ENCODE measurements at regions not wholly inside any gene's neighbourhood (a gene's known extent, or its start where the extent isn't known, plus 50 kb on each side); places are given as distances from the start of the nearest gene placed in this dataset.

DNA sequence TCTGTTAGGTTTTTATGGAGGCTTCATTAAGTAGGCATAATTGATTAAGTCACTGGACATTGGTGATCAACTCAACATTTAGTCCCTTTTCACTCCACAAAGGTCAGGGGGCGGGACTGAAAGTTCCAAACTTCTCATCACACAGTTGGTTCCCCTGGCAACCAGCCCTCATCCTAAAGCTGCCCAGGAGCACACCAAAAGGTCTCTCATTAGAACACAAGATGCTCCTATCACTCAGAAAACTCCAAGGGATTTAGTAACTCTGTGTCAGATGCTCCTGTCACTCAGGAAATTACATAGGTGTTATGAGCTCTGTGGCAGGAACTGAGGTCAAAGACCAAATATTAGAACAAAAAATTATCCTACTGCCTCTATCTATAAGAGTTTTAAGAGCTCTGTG is 321.5 kb downstream of the OTOL1 start:
- no peak for DNase-seq

DNA sequence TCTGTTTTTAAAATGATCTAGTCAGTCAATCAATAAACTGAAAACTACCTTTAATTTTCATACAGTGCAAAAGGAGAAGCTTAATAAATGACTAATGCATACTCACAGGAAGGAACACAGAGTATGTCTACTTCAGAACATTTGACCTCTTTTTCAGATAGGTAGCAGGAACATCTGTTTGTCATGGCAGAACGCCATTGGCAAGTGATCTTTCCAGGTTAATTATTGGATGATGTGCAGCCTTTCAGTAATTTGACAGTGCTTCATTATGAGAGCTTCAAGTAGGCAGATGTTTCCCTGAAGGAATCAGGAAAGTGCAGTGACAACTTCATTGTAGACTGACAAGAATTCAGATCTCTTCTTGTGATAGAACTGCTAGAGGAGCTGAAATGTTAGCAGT is 325.0 kb downstream of the OTOL1 start:
- no peak for DNase-seq

DNA sequence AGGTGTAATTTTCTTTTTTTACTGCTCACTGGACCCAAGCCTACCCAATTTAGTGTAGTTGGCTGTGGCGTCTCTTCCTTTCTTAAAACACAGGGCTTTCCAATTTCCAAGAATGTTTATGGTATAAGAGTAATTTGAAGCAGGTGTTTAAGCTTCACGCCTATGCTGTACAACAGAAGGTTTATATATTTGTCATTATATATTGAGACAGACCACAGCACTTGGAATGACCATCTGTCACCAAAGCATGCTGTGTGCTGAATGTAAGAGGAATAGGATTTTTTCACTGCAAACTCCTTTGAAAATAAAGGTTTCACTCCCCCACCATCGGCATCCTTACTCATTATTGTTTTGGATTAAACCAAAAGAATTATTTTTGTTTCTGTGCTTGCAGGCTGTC is 325.7 kb downstream of the OTOL1 start:
- DNase-seq = no peak

DNA sequence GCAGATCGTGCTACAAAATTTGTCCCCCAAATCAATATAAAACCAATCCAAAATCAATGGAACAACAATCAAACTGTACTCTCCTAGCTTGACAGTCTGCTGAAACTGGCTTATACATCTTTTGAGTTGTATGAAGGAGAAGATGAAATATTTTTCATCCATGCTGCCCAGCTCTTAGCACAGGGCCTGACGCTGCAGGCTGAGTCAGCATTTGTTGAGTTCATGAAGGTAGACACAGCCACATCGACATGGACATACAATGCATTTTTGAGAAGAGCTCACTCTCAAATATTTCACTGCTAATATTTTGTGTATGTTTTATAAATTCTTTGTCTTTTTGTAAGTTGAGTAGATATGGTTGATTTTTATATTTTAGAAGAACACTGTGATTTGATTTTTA is 327.3 kb downstream of the OTOL1 start:
- no peak for DNase-seq

DNA sequence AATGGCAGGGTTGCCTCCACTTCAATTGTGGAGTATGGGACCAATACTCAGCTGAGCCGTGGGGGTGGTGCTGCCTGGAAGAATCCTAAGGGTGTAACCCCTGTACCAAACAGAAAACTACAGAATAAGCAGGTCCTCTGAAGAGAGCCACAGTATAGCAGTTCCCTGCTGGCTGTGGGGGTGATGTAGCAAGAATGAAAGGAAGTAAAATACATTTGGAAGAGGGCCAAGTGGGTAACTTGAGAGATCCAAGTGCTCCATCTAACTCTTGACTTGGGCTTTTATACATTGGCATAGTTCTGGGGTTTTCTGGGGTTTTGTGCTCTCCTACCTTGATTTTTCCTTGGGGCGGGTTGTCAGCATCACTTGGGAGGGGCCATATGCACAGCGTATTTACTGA is 341.4 kb downstream of the OTOL1 start:
- no peak for DNase-seq

DNA sequence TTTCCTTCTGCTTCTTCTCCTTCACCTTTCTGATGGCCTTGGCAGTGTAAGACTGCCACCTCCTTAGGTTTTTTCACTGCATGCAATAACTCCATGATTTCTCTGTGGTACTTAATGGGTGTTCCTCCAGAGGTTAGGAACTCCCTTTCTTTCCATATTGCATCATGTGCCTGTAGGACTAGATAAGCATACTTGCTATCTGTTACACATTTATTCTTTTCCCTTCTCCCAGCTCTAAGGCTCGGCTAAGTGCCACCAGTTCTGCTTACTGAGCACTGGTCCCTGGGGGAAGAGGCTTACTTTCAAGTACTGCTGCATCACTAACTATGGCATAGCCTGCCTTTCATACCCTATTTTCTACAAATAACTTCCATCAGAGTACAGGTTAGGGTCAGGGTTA is 351.8 kb downstream of the OTOL1 start:
- no peak for DNase-seq

DNA sequence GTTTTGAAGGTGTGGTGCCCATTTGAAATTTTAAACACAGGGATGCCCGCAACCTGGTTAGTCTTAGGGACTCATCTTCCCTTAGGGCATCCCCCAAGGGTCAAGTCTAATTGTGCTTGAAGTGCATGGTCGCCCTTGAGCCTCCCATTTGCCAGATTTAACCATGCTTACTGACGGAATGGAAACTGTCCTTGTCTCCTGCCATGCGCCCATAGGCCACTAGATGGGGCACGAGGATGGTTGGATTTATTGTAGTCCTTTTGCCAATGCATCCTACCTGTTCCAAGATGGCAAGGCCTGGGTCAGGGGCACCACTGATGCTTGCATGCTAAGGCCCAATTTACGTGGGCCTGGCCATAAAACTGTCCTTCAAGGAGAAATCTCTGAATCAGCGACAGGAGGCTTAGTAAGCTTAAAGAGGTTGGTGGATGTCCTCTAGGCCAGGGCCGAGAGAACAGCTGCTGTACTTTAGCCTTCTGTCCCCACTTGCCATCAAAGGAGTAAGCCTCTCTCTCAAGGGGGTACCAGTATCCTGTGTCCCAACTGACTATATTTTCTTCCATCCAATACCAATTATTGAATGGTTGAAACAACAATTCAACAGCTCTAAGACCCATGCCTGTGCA is 355.4 kb downstream of the OTOL1 start:
- DNase-seq = peak in 1 of 5 donors; percentile 7

DNA sequence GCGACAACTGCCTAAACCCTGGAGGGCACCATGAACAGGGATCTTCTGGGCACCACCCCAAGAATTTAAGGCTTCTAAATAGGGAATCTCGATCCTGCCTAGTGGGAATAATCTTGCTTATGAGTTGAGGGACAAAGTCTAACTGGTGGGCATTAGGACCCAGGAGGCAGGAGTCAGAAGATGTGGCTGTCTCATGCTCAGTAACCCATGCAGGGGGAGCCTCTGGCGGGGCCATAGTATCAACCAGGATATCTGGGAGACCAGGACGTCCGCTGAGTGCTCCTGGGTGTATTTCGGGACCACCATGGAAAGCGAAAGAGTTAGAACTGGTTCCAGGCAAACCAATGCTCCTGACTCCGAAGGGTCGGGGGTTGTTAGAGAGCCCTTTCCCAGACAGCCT is 356.1 kb downstream of the OTOL1 start:
- no peak for DNase-seq

DNA sequence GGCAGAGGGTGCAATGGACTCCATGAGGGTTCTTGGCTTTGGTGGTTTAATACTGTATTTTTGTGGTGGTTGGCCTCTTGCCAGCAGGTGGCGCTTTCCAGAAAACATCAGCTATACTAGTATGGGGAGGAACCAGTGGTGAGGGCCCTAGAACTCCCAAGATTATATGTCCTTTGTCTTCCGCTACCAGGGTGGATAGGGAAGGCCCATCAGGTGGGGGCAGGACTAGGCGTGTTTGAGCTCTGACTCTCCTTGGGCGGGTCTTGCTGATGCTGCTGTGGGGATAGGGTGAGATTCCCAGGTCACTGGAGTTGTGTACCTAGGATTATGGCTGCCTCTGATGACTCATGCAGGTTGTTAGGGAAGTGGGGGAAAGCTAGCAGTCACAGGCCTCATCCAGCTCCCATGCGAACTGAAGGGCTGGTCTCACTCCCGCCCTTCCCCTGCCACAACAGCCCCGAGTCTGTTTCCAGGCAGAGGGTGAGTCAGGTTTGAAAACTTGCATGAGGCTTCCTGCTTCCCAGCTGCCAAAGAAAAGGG is 357.7 kb downstream of the OTOL1 start:
- DNase-seq = peak in 1 of 5 donors; percentile 2

DNA sequence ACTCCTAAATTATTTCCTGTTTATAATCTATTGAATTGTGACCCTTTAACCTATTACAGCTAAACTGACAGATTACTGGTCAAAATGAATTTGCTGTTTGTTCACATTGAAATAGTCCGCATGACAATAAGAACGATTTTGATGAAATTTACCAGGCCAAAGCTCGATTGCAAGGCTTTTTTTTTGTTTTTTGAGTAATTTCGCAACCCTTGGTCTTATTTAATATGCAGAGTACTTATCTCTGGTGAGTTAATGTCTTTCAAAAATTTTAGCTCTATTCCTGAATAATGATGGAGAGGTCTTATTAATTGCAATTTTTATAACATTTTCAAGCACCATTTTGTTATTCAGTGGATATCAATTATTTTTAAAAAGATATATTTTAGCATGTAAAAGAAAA is 362.4 kb downstream of the OTOL1 start:
- DNase-seq = no peak

DNA sequence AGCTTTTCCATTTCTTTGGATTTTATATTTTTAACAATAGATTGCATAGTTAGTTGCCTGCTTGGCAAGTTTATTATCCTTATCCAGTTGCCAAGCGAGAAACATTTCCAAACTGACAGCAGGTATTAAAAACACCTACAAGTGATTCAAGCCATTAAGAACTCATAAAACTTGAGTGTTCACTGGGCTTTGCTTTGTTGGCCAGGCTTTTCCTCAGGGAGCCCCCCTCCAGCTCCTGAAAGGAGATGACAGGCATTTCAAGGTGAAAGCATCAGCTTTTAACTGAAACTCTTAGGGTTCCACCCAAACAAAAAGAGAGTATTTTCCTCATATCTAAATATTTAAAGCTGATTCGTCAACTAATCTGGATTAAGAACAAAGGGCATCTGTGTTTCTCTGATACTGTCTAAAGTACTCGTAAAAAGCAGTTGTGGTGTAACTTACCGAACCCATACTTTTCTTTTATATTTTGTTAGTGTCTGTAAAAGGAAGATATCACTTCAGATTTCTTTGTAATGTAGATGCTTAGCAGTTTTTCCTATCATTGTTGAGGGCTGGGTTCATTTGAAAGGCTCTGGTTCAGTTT is 363.4 kb downstream of the OTOL1 start:
- DNase-seq = no peak

DNA sequence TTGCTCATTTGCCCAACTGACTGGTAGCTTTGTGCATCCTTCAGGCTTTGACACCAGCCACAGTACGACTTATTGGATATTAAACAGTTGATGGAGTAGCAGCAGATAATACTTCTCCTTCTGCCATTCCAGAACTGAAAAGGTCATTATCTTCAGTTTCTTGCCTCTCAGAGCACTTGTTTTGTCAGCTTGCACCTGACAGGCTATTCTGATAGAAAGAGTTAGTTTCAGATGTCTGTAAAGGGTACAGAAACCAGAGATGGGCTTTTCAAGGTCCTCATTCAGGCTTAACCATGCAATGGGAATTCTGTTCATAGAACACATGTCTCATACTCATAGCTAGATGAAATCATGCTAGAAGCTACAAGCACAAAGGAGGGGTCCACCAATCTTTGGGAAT is 367.2 kb downstream of the OTOL1 start:
- no peak for DNase-seq

DNA sequence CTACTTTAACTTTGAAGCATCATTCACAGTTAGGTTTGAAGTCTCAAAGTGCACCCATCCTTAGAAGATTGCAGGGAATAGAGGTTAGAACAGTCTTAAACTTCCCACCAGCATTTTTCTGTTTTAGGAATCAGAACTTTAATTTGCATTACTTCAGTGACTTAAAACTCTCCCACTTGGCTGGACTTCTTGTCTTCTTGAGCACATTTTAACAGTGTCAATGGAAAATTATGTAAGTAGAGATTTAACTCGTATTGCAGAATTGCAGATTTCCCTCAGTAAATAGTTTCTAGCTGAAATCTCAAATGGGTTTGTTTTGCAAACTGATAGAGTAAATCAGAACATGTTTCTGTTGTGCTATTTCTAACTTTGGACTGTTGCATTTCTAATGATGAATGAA is 369.6 kb downstream of the OTOL1 start:
- no peak for DNase-seq

DNA sequence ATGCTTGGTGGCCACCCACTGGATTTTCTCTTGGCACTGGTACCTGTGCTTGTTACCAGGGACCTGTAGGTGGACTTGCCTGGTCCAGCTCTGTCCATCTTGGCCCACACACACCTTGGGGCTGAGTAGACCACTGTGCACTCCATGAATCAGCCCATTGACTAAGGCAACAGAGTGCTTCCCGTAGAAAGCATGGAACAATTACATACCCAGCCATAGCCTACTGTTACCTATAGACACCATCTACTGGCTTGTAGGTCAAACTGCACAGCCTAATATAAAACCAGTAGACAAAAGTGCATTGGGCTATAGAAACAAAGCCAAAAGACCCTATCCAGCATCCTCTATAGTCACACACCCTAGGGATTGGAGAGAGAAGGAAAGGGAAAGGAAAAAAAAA is 378.9 kb downstream of the OTOL1 start:
- DNase-seq = no peak

DNA sequence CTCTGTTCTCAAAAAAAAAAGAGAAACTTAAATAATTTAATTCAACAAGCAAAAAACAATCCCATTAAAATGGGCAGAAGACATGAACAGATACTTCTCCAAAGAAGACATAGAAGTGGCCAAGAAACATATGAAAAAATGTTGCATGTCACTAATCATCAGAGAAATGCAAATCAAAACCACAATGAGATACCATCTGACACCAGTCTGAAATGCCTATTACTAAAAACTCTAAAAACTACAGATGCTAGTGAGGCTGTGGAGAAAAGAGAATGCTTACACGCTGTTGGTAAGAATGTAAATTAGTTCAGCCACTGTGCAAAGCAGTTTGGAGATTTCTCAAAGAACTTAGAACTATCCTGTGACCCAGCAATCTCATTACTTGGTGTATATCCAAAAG is 382.9 kb downstream of the OTOL1 start:
- no peak for DNase-seq

DNA sequence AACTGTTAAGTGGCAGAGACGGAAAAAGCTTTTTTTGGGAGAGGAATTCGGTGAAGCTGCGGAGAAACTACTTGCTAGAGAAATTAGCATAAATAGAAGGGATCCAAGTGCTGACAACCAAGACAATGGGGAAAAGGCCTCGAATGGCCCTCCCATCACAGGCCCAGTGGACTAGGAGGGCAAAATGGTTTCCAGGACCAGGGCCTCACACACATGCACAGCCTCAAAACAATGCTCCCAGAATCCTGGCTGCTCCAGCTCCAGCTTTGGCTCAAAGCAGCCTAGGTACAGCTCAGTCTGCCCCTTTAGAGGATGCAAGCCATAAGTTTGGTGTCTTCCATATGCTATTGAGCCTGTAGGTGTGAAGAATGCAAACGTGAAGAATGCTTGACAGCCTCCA is 388.2 kb downstream of the OTOL1 start:
- no peak for DNase-seq

DNA sequence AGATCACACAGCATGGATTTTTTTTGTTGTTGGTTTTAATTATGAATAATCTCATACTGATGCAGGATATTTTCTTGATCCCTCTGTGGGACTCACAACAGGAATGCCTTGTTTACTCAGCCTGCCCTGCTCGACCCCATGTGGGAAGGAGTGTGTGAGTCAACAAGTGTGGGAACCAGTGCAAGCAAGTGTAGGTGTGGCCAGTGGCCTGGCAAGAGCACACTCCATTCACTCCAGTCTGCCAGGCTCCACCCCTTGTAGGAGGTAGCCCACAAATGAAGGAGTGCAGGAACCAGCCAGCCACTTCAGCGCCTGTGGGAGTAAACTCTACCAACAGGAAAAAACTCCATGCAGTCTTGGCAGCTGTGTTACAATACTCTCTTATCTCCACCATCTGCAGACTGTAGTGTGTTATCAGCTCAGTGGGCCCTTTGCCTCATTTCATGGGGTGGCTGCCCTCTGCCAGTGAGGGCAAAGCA is 393.6 kb downstream of the OTOL1 start:
- no peak for DNase-seq

DNA sequence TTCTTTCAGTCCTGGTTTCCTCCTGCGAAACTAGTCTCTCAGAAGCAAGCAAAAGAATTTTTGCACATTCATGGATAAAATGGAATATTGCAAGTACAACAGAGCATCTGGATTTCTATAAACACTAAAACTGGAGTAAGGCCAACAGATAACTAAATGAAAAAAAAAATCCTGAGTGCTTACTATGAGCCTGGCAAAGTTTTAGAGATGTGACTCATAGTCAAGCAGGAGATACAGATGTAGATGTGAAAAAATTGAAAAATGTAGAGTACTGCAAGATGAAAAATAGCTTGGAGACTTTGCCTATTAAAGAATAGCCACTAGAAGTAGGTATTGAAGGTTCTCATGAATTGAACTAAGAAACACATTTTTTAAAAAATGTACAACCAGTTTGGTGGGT is 397.4 kb downstream of the OTOL1 start:
- no peak for DNase-seq

DNA sequence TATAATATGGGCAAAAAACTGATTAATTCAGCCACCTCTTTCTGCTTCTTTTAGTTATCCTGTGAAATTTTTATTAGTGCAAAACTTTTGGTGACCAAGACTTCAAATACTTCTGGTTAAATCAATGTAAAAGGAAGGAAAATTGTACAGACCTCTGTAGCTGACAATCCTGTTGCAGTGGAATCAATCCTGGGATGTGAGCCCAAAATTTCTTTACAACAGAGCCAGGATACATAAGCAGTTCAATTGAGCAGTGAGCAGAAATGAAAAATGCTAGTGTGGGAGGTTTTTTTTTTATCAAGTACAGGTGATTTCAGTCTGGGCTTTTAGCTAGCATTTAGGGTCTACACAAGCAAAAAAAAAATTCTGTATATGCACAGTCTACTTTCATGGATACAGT is 398.0 kb downstream of the OTOL1 start:
- DNase-seq = no peak

DNA sequence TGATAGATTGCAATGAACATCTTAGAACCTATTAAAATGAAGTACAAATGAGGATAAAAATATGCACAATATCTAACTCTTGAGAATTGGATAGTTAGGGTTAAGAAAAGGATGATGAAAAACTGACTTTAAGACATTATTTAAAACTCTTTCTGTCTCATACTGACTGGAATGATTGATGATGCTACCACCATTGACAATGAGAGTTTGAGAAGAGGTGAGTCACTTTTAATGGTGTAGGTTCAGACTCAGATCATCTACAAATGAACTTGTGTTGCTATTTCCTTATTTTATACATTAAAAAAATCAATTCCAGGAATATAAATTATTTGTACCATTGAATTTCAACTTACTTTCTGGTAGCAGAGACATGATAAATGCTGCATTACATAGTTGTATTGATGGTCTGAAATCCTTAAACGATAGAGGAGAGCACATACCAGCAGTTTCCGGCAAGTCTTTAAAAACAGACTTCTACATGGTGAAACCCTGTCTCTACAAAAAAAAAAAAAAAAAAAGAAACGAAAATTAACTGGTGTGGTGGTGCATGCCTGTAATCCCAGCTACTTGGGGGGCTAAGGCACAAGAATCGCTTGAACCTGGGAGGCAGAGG is 409.0 kb downstream of the OTOL1 start:
- DNase-seq = no peak

DNA sequence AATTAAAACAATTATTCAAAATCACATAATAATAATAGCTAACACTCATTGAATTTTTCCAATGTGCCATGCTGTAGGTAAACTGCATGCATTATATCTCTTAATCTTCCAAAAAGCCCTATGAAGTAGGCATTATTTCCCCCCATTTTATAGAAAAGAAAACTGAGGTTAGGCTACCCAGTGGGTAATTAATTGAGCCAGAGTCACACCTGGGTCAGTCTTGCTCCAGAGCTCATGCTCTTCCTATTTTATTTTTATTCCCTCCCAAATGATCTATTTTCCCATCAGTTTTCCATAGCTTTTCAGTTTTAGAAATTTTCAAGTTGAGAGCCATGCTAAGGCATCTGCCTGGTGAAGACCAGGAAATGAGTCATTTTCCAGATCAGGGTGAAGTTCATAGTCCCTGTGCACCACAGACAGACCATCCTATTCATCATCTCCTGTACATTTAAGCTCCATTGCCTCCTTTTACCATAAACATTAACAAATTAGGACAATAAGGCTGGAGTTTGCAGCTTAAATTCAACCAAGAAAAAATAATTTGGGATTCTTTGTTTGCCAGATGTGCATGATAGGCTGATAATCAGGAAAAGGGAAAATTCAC is 417.3 kb downstream of the OTOL1 start:
- DNase-seq = no peak

DNA sequence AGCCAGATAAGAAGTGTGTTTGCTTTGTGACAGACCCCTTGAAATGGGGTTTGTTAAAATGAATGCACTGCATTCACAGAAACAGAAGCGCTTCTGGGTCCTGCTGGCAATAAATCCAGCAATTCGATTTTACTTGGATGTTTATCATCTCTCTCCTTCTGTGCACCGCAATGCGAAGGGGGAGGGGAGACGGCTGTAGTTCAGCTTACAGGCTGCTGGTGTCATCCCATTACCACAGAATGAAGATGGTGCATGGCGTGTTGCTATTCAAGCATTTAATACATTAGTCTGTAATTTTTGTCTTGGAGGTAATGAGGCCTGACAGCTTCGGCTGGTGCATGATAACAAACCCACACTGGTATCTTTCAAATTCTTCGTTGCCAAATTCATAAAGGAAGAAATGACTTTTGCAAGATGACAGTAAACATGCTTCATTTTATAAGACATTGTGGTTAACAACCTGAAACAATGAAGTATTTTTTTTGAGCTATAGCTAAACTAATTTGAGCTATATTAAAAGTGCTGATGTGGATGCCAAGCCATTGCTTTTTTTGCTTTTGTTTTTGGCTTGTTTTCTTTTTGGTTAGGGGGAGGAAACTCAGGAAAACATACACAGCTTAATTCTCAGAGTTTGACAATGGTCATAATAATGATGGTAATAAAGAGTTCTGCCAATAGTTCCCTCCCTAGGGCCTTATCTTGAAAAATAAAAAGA is 418.3 kb downstream of the OTOL1 start:
- no peak for DNase-seq

DNA sequence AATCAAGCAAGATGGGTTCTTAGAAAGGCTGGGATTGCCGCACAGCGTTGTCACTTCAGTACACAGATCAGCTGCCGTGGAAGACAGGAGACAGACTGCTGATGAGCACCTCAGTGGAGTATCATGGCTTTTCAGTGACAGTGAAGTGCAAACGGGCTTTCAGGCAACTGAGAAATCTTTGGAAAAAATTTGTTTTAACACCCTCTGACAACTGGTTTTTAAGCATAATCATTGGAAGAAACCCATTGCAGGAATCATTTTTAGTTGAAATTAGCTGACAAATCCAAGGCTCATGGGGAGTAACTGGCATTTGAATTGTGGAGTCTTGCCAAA is 418.8 kb downstream of the OTOL1 start:
- DNase-seq = no peak

Data from T-helper 1 cell (primary cell).